HepG2 (cell line): ENCODE measurements at regions not wholly inside any gene's neighbourhood (a gene's known extent, or its start where the extent isn't known, plus 50 kb on each side); places are given as distances from the start of the nearest gene placed in this dataset.

Experiments used
- ARNT ChIP-seq: fragments of 450-650 bp; IDR thresholded peaks from 2 replicates; pipeline ENCODE4 v1.6.1; 2017
- CBFB ChIP-seq: sonication (generic); formaldehyde crosslinking; IDR thresholded peaks from 2 replicates; pipeline ENCODE4 v1.4.0; 2020; ENCODE audit warnings: missing genetic modification reagents
- IRF2 ChIP-seq: IDR thresholded peaks from 2 replicates; pipeline ENCODE4 v1.6.1; 2018; ENCODE audit warnings: missing genetic modification reagents, missing compliant biosample characterization
- PRDM4 ChIP-seq: sonication (generic); formaldehyde crosslinking; IDR thresholded peaks from 2 replicates; pipeline ENCODE4 v1.9.0; 2021; ENCODE audit warnings: missing genetic modification reagents, borderline replicate concordance
- REPIN1 ChIP-seq: sonication (generic); formaldehyde crosslinking; IDR thresholded peaks from 2 replicates; pipeline ENCODE4 v1.8.0; 2022; ENCODE audit warnings: missing genetic modification reagents, low read depth, mild to moderate bottlenecking, borderline replicate concordance
- SIN3A ChIP-seq: IDR thresholded peaks from 2 replicates; pipeline ENCODE4 v1.6.1; 2011; ENCODE audit warnings: low read depth, mild to moderate bottlenecking, control low read depth, low read length, borderline replicate concordance
- SMARCC2 ChIP-seq: fragments of 450-650 bp; IDR thresholded peaks from 2 replicates; pipeline ENCODE4 v1.6.1; 2017; ENCODE audit warnings: antibody characterized with exemption, mild to moderate bottlenecking
- SMARCE1 ChIP-seq: fragments of 450-650 bp; IDR thresholded peaks from 2 replicates; pipeline ENCODE4 v1.6.1; 2017; ENCODE audit warnings: borderline replicate concordance
- YY1 ChIP-seq: IDR thresholded peaks from 2 replicates; pipeline ENCODE4 v1.6.1; 2011; ENCODE audit warnings: low read length, low read depth, moderate library complexity, mild to moderate bottlenecking; ENCODE audit not compliant: insufficient read depth, insufficient replicate concordance
- ZFYVE20 ChIP-seq: sonication (generic); formaldehyde crosslinking; IDR thresholded peaks from 2 replicates; pipeline ENCODE4 v1.8.0; 2023; ENCODE audit warnings: low read depth, mild to moderate bottlenecking, moderate library complexity, missing genetic modification reagents, borderline replicate concordance
- ZNF335 ChIP-seq: sonication (generic); formaldehyde crosslinking; IDR thresholded peaks from 2 replicates; pipeline ENCODE4 v1.4.0; 2020; ENCODE audit warnings: missing genetic modification reagents

- TF ChIP-seq YY1 (no peak), ZNF335 (CRISPR knock-in tag) (no peak), ARNT (no peak), SMARCC2 (no peak), SIN3A (no peak), IRF2 (CRISPR knock-in tag) (no peak), REPIN1 (CRISPR knock-in tag) (no peak), PRDM4 (CRISPR knock-in tag) (no peak), CBFB (CRISPR knock-in tag) (no peak), ZFYVE20 (CRISPR knock-in tag) (no peak), SMARCE1 (no peak)
Observed at GRCh38 chr2:123061534-123061933, 963.6 kb upstream of the CNTNAP5 start.
